Neuronal stem cell (in vitro differentiated cells): ENCODE measurements at regions not wholly inside any gene's neighbourhood (a gene's known extent, or its start where the extent isn't known, plus 50 kb on each side); places are given as distances from the start of the nearest gene placed in this dataset.

Experiments used
- DNase-seq: peaks from one replicate; pipeline ENCODE4 v3.0.0-alpha.2; 2013; ENCODE audit warnings: low spot score
- H2AFZ ChIP-seq: one replicate; pipeline ENCODE4 v1.6.1; 2013; ENCODE audit warnings: mild to moderate bottlenecking, low read length, inconsistent platforms
- H2AK5ac ChIP-seq: 2 replicates; pipeline ENCODE4 v1.6.1; 2013; ENCODE audit warnings: low read depth, mild to moderate bottlenecking, inconsistent platforms, low read length, moderate library complexity, mixed read lengths
- H2BK120ac ChIP-seq: 2 replicates; pipeline ENCODE4 v1.6.1; 2013; ENCODE audit warnings: low read depth, mild to moderate bottlenecking, inconsistent platforms, low read length, moderate library complexity, mixed read lengths
- H2BK12ac ChIP-seq: one replicate; pipeline ENCODE4 v1.6.1; 2013; ENCODE audit warnings: low read length, inconsistent platforms
- H2BK15ac ChIP-seq: 2 replicates; pipeline ENCODE4 v1.6.1; 2013; ENCODE audit warnings: mild to moderate bottlenecking, low read length, inconsistent platforms, mixed read lengths
- H2BK5ac ChIP-seq: one replicate; pipeline ENCODE4 v1.6.1; 2013; ENCODE audit warnings: inconsistent platforms, mild to moderate bottlenecking, low read length, moderate library complexity
- H3K14ac ChIP-seq: one replicate; pipeline ENCODE4 v1.6.1; 2013; ENCODE audit warnings: low read length, inconsistent platforms
- H3K18ac ChIP-seq: 2 replicates; pipeline ENCODE4 v1.6.1; 2013; ENCODE audit warnings: low read length, inconsistent platforms
- H3K23ac ChIP-seq: 2 replicates; pipeline ENCODE4 v1.6.1; 2013; ENCODE audit warnings: low read depth, mild to moderate bottlenecking, mixed read lengths, low read length, inconsistent platforms; ENCODE audit not compliant: poor library complexity
- H3K27ac ChIP-seq: replicated peaks from 3 replicates; pipeline ENCODE4 v1.5.1; 2013; ENCODE audit warnings: low read length, inconsistent platforms
- H3K27me3 ChIP-seq, 3 experiments: 2 replicates each; pipeline ENCODE4 v1.6.1; 2013; ENCODE audit warnings: low read length in 3 of 3, mild to moderate bottlenecking in 2 of 3, inconsistent platforms in 1 of 3, low read depth in 1 of 3, mixed read lengths in 1 of 3, moderate library complexity in 1 of 3; ENCODE audit not compliant: control insufficient read depth in 3 of 3, insufficient read depth in 3 of 3
- H3K36me3 ChIP-seq, 2 donors: replicated peaks in 1 of 2; 2 replicates each; pipeline ENCODE4 v1.6.1; 2013; ENCODE audit warnings: low read length in 2 of 2; ENCODE audit not compliant: control insufficient read depth in 2 of 2, insufficient read depth in 2 of 2
- H3K4ac ChIP-seq: 2 replicates; pipeline ENCODE4 v1.6.1; 2013; ENCODE audit warnings: inconsistent platforms, mild to moderate bottlenecking, low read length, moderate library complexity
- H3K4me1 ChIP-seq, 2 donors: 1 replicate in 1 of 2; 2 replicates in 1 of 2; pipeline ENCODE4 v1.6.1; 2013; ENCODE audit warnings: low read length in 2 of 2, low read depth in 1 of 2; ENCODE audit not compliant: control insufficient read depth in 2 of 2, insufficient read depth in 1 of 2
- H3K4me2 ChIP-seq: one replicate; pipeline ENCODE4 v1.6.1; 2013; ENCODE audit warnings: mild to moderate bottlenecking, low read length, inconsistent platforms; ENCODE audit not compliant: insufficient read depth, poor library complexity, severe bottlenecking
- H3K4me3 ChIP-seq, 2 donors: 2 replicates each; pipeline ENCODE4 v1.5.1; 2013; ENCODE audit warnings: low read length in 2 of 2, mild to moderate bottlenecking in 2 of 2, inconsistent platforms in 1 of 2, moderate library complexity in 1 of 2
- H3K79me1 ChIP-seq: one replicate; pipeline ENCODE4 v1.6.1; 2013; ENCODE audit warnings: low read depth, mild to moderate bottlenecking, inconsistent platforms, low read length, moderate library complexity
- H3K9ac ChIP-seq: one replicate; pipeline ENCODE4 v1.6.1; 2013; ENCODE audit warnings: mild to moderate bottlenecking, low read depth, low read length, inconsistent platforms; ENCODE audit not compliant: poor library complexity
- H3K9me3 ChIP-seq, 2 donors: replicated peaks in 1 of 2; 2 replicates each; pipeline versions ENCODE3 to v1.6.1; 2013; ENCODE audit warnings: low read length in 2 of 2, mild to moderate bottlenecking in 2 of 2, inconsistent platforms in 1 of 2, low read depth in 1 of 2, mixed read lengths in 1 of 2, moderate library complexity in 1 of 2; ENCODE audit not compliant: control insufficient read depth in 2 of 2, insufficient read depth in 1 of 2
- H4K8ac ChIP-seq: one replicate; pipeline ENCODE4 v1.6.1; 2013; ENCODE audit warnings: low read depth, mild to moderate bottlenecking, inconsistent platforms, low read length, moderate library complexity
- H4K91ac ChIP-seq: one replicate; pipeline ENCODE4 v1.6.1; 2013; ENCODE audit warnings: low read length, low read depth, mild to moderate bottlenecking, inconsistent platforms; ENCODE audit not compliant: poor library complexity
- WGBS, 2 donors: extraction: QIAGEN DNeasy Blood & Tissue Kit; methylation state at CpG; one replicate each; pipeline ENCODE4 v1.1.7; 2013; ENCODE audit warnings: missing lambda C conversion rate in 2 of 2, mixed read lengths in 1 of 2; ENCODE audit not compliant: insufficient read length in 2 of 2, insufficient replicate concordance in 1 of 2; ENCODE audit errors: extremely low coverage in 2 of 2; 5-methylcytosine and 5-hydroxymethylcytosine counted together

- no peak overlapping the region for H2BK120ac ChIP-seq
- H3K27ac ChIP-seq: no peak overlapping the region
- no peaks in the 10 kb centered on the region for H3K36me3 ChIP-seq
- H3K14ac ChIP-seq: no peak overlapping the region
- no peak overlapping the region for H3K4me3 ChIP-seq
- H3K4me1 ChIP-seq: peaks cover 3 to 18% of the 10 kb centered on the region in 2 donors
- no peak overlapping the region for H4K8ac ChIP-seq
- H2AK5ac ChIP-seq: peak overlapping the region; percentile 59
- no peak overlapping the region for H2BK12ac ChIP-seq
- peak overlapping the region; percentile 11 for H2BK15ac ChIP-seq
- peak overlapping the region; percentile 72 for H3K18ac ChIP-seq
- H3K4ac ChIP-seq: no peak overlapping the region
- no peak overlapping the region for H2AFZ ChIP-seq
- WGBS, 2 donors: no CpG with 5 or more reads among the region's 13 CpGs
- H2BK5ac ChIP-seq: peak overlapping the region; percentile 16
- H3K23ac ChIP-seq: no peak overlapping the region
- DNase-seq: no peak
- H4K91ac ChIP-seq: no peak overlapping the region
- H3K9me3 ChIP-seq: no peaks in the 10 kb centered on the region
- no peaks in the 10 kb centered on the region for H3K79me1 ChIP-seq
- peaks cover 0 to 23% (median 0%) of the 10 kb centered on the region in 3 experiments for H3K27me3 ChIP-seq
- no peak overlapping the region for H3K9ac ChIP-seq
- no peak overlapping the region for H3K4me2 ChIP-seq
These were observed 158.6 kb upstream of the C14orf180 start for GRCh38 chr14:104420990-104421389.

GRCh38 chr14:104421401-104421821 lies 158.2 kb upstream of the C14orf180 start:
- H3K9me3 ChIP-seq: no peaks in the 10 kb centered on the region
- H3K4me2 ChIP-seq: no peak overlapping the region
- no peak overlapping the region for H3K23ac ChIP-seq
- H3K4me3 ChIP-seq: no peak overlapping the region
- no peak overlapping the region for H3K27ac ChIP-seq
- H2AFZ ChIP-seq: no peak overlapping the region
- H3K18ac ChIP-seq: peak overlapping the region; percentile 24
- no peaks in the 10 kb centered on the region for H3K79me1 ChIP-seq
- H4K8ac ChIP-seq: no peak overlapping the region
- WGBS, 2 donors: no CpG with 5 or more reads among the region's 4 CpGs
- H2BK15ac ChIP-seq: peak overlapping the region; percentile 11
- no peaks in the 10 kb centered on the region for H3K36me3 ChIP-seq
- DNase-seq: no peak
- peaks cover 0 to 23% (median 0%) of the 10 kb centered on the region in 3 experiments for H3K27me3 ChIP-seq
- no peak overlapping the region for H3K14ac ChIP-seq
- peak overlapping the region; percentile 59 for H2AK5ac ChIP-seq
- no peak overlapping the region for H2BK120ac ChIP-seq
- no peak overlapping the region for H3K9ac ChIP-seq
- peaks cover 3 to 18% of the 10 kb centered on the region in 2 donors for H3K4me1 ChIP-seq
- H2BK5ac ChIP-seq: peak overlapping the region; percentile 16
- no peak overlapping the region for H4K91ac ChIP-seq
- no peak overlapping the region for H2BK12ac ChIP-seq
- no peak overlapping the region for H3K4ac ChIP-seq

- no peak for DNase-seq
- peak overlapping the region; percentile 57 for H3K14ac ChIP-seq
- no peak overlapping the region for H3K23ac ChIP-seq
- peak overlapping the region; percentile 30 for H3K9ac ChIP-seq
- H2BK120ac ChIP-seq: peak overlapping the region; percentile 22
- H3K18ac ChIP-seq: peak overlapping the region; percentile 76
- no peak overlapping the region for H2BK15ac ChIP-seq
- H2AK5ac ChIP-seq: peak overlapping the region; percentile 59
- peaks cover 0 to 25% (median 0%) of the 10 kb centered on the region in 3 experiments for H3K27me3 ChIP-seq
- no peaks in the 10 kb centered on the region for H3K9me3 ChIP-seq
- H3K79me1 ChIP-seq: no peaks in the 10 kb centered on the region
- peak overlapping the region; percentile 64 for H4K91ac ChIP-seq
- peak overlapping the region; percentile 48 for H2BK5ac ChIP-seq
- no peak overlapping the region for H3K4me3 ChIP-seq
- no CpG with 5 or more reads among the region's 36 CpGs for WGBS, 2 donors
- H3K27ac ChIP-seq: no peak overlapping the region
- H3K4me1 ChIP-seq: peaks cover 3 to 21% of the 10 kb centered on the region in 2 donors
- H2AFZ ChIP-seq: no peak overlapping the region
- H3K36me3 ChIP-seq: no peaks in the 10 kb centered on the region
- no peak overlapping the region for H4K8ac ChIP-seq
- H3K4me2 ChIP-seq: no peak overlapping the region
- H3K4ac ChIP-seq: no peak overlapping the region
- H2BK12ac ChIP-seq: peak overlapping the region; percentile 60
These were observed 157.4 kb upstream of the C14orf180 start for GRCh38 chr14:104421892-104422828.
